GM06990 (cell line): ENCODE measurements at regions not wholly inside any gene's neighbourhood (a gene's known extent, or its start where the extent isn't known, plus 50 kb on each side); places are given as distances from the start of the nearest gene placed in this dataset.

Experiments
- DNase-seq: peaks from one replicate; pipeline ENCODE4 v3.0.0-alpha.2; 2011; ENCODE audit not compliant: insufficient read length; ENCODE audit errors: extremely low read depth
- H3K27me3 ChIP-seq: replicated peaks from 2 replicates; pipeline ENCODE4 v1.6.0; 2011; ENCODE audit warnings: low read length; ENCODE audit not compliant: control insufficient read depth, insufficient read depth
- H3K36me3 ChIP-seq: 2 replicates; pipeline ENCODE4 v1.5.1; 2011; ENCODE audit warnings: low read length; ENCODE audit not compliant: control insufficient read depth, insufficient read depth
- H3K4me3 ChIP-seq: replicated peaks from 2 replicates; pipeline ENCODE4 v1.5.1; 2011; ENCODE audit warnings: low read depth, mild to moderate bottlenecking, control low read depth, low read length
- CTCF ChIP-seq: IDR thresholded peaks from 2 replicates; pipeline ENCODE4 v1.5.1; 2011; ENCODE audit warnings: low read length, control low read depth, mild to moderate bottlenecking, inconsistent platforms; ENCODE audit not compliant: insufficient read depth, poor library complexity, severe bottlenecking

- Histone ChIP-seq H3K27me3 (no peaks in the 10 kb centered on the region), H3K36me3 (no peaks in the 10 kb centered on the region)
- no peak for TF ChIP-seq CTCF
These were observed 155.2 kb upstream of the MYOCD start for GRCh38 chr17:12510535-12510934.

GRCh38 chr17:12512694-12513355 lies 152.9 kb upstream of the MYOCD start:
- Histone ChIP-seq H3K4me3 (no peak overlapping the region), H3K36me3 (no peaks in the 10 kb centered on the region), H3K27me3 (no peaks in the 10 kb centered on the region)
- no peak for TF ChIP-seq CTCF
- DNase-seq: no peak

More at GRCh38 chr17:12510535-12510934, 155.2 kb upstream of the MYOCD start:
- H3K4me3 ChIP-seq: no peak overlapping the region
- DNase-seq: no peak

- Histone ChIP-seq H3K27me3 (no peaks in the 10 kb centered on the region), H3K36me3 (no peaks in the 10 kb centered on the region), H3K4me3 (no peak overlapping the region)
- no peak for DNase-seq
- TF ChIP-seq CTCF: no peak
These were observed 151.1 kb upstream of the MYOCD start for GRCh38 chr17:12514596-12514995.

- Histone ChIP-seq H3K27me3 (no peaks in the 10 kb centered on the region), H3K4me3 (no peak overlapping the region), H3K36me3 (no peaks in the 10 kb centered on the region)
- no peak for TF ChIP-seq CTCF
- DNase-seq: no peak
These were observed 145.6 kb upstream of the MYOCD start for GRCh38 chr17:12519956-12520594.

GRCh38 chr17:12521416-12521815 lies 144.3 kb upstream of the MYOCD start:
- H3K36me3 ChIP-seq: no peaks in the 10 kb centered on the region
- H3K4me3 ChIP-seq: no peak overlapping the region
- no peak for TF ChIP-seq CTCF
- DNase-seq: no peak
- no peaks in the 10 kb centered on the region for H3K27me3 ChIP-seq
